ENCODE measurements at regions not wholly inside any gene's neighbourhood (a gene's known extent, or its start where the extent isn't known, plus 50 kb on each side); places are given as distances from the start of the nearest gene placed in this dataset.

DNA sequence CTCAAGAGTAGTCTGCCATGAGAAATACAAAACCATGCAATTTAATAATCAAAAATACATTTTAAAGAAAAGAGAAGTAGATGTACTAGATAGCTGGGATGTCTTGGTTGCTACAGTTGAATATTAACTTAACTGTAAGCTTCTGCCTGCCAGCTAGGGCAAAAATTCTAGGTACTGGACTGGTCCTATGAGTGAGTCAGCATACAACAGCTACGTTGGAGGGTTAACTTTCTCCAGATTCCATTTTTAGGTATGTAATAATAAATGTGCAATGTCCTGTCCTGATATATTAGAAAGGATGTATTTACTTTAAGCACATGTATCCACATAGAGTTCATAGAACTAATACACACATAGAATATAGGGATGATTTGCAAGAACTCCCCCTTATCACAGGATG lies 230.1 kb downstream of the CAAP1 start:
- Histone ChIP-seq H4K20me1 (ENCODE audit: insufficient read depth) (no peaks in the 10 kb centered on the region), H3K4me1 (ENCODE audit: low read depth, poor library complexity, severe bottlenecking) (no peaks in the 10 kb centered on the region), H3K36me3 (ENCODE audit: insufficient read depth) (no peaks in the 10 kb centered on the region), H3K4me3 (IDR thresholded peaks at IDR 0.05; ENCODE audit: insufficient read depth, low read depth, low read length) (no peak overlapping the region), H3K9ac (no peak overlapping the region), H3K79me2 (ENCODE audit: insufficient read depth, low read depth) (no peaks in the 10 kb centered on the region), H2AFZ (ENCODE audit: low read depth) (no peak overlapping the region), H3K4me2 (no peak overlapping the region), H3K27me3 (ENCODE audit: insufficient read depth, low read depth) (no peaks in the 10 kb centered on the region), H3K27ac (no peak overlapping the region)
- no peak for TF ChIP-seq CTCF (conservative IDR thresholded peaks at IDR 0.05; ENCODE audit: low read depth, low read length)

DNA sequence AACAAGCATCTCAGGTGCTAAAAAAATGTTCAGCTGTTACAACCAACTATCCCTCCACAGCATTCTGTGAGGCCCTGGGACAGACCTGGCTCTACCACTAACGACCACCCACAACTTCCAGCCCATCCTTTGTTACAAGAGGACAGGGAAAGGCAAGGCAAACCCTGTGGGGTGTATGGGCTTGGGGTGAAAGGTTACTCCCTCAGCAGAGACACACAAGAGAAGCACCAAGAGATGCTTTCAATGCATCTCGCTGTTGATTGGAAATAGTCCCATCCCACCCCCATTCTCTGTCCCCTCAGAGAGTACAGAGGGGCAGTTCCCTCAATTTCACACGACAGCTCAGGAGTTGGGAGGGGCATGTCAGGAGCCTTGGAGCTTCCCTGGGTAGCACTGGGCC lies 234.1 kb downstream of the CAAP1 start:
- Histone ChIP-seq H4K20me1 (ENCODE audit: insufficient read depth) (no peaks in the 10 kb centered on the region), H3K9ac (no peak overlapping the region), H3K36me3 (ENCODE audit: insufficient read depth) (no peaks in the 10 kb centered on the region), H3K27ac (no peak overlapping the region), H3K4me1 (ENCODE audit: low read depth, poor library complexity, severe bottlenecking) (no peaks in the 10 kb centered on the region), H3K27me3 (ENCODE audit: insufficient read depth, low read depth) (no peaks in the 10 kb centered on the region), H3K4me2 (no peak overlapping the region), H2AFZ (ENCODE audit: low read depth) (no peak overlapping the region), H3K79me2 (ENCODE audit: insufficient read depth, low read depth) (no peaks in the 10 kb centered on the region), H3K4me3 (IDR thresholded peaks at IDR 0.05; ENCODE audit: insufficient read depth, low read depth, low read length) (no peak overlapping the region)
- TF ChIP-seq CTCF (conservative IDR thresholded peaks at IDR 0.05; ENCODE audit: low read depth, low read length), result no peak

GRCh38 chr9:26657958-26658357 lies 234.6 kb downstream of the CAAP1 start:
- TF ChIP-seq CTCF (conservative IDR thresholded peaks at IDR 0.05; ENCODE audit: low read depth, low read length), result no peak
- Histone ChIP-seq H3K4me1 (ENCODE audit: low read depth, poor library complexity, severe bottlenecking) (no peaks in the 10 kb centered on the region), H3K27me3 (ENCODE audit: insufficient read depth, low read depth) (no peaks in the 10 kb centered on the region), H3K27ac (no peak overlapping the region), H3K36me3 (ENCODE audit: insufficient read depth) (no peaks in the 10 kb centered on the region), H2AFZ (ENCODE audit: low read depth) (no peak overlapping the region), H3K4me3 (IDR thresholded peaks at IDR 0.05; ENCODE audit: insufficient read depth, low read depth, low read length) (no peak overlapping the region), H4K20me1 (ENCODE audit: insufficient read depth) (no peaks in the 10 kb centered on the region), H3K9ac (no peak overlapping the region), H3K4me2 (no peak overlapping the region), H3K79me2 (ENCODE audit: insufficient read depth, low read depth) (no peaks in the 10 kb centered on the region)

GRCh38 chr9:26656003-26656870 lies 236.4 kb downstream of the CAAP1 start:
- H3K9ac ChIP-seq, result no peak overlapping the region
- no peak overlapping the region for H3K27ac ChIP-seq
- H3K4me2 ChIP-seq, result no peak overlapping the region
- no peak overlapping the region for H2AFZ ChIP-seq (ENCODE audit: low read depth)
- TF ChIP-seq CTCF (conservative IDR thresholded peaks at IDR 0.05; ENCODE audit: low read depth, low read length), result peak; percentile 37; the same call in 1 of the 2 replicates
- no peaks in the 10 kb centered on the region for H3K36me3 ChIP-seq (ENCODE audit: insufficient read depth)
- no peaks in the 10 kb centered on the region for H3K4me1 ChIP-seq (ENCODE audit: low read depth, poor library complexity, severe bottlenecking)
- no peaks in the 10 kb centered on the region for H3K79me2 ChIP-seq (ENCODE audit: insufficient read depth, low read depth)
- no peaks in the 10 kb centered on the region for H3K27me3 ChIP-seq (ENCODE audit: insufficient read depth, low read depth)
- no peaks in the 10 kb centered on the region for H4K20me1 ChIP-seq (ENCODE audit: insufficient read depth)
- no peak overlapping the region for H3K4me3 ChIP-seq (IDR thresholded peaks at IDR 0.05; ENCODE audit: insufficient read depth, low read depth, low read length)

Measured in KMS-11 (cell line).